ENCODE measurements at regions not wholly inside any gene's neighbourhood (a gene's known extent, or its start where the extent isn't known, plus 50 kb on each side); places are given as distances from the start of the nearest gene placed in this dataset.
"Not testable (repeated sequence)": the region's sequence is repeated elsewhere in the genome, so short reads cannot be mapped to it uniquely, and the experiment has no call there.

GRCh38 chr17:20716481-20716880 lies 137.0 kb downstream of the CDRT15L2 start:
- not testable (repeated sequence) for TF ChIP-seq EZH2 (IDR thresholded peaks at IDR 0.05; ENCODE audit: insufficient read depth, poor library complexity, severe bottlenecking); EZH2phosphoT487 (IDR thresholded peaks at IDR 0.05; ENCODE audit: insufficient read depth, low read depth)

All from GM23248 (cell line).